ENCODE measurements at regions not wholly inside any gene's neighbourhood (a gene's known extent, or its start where the extent isn't known, plus 50 kb on each side); places are given as distances from the start of the nearest gene placed in this dataset.

DNA sequence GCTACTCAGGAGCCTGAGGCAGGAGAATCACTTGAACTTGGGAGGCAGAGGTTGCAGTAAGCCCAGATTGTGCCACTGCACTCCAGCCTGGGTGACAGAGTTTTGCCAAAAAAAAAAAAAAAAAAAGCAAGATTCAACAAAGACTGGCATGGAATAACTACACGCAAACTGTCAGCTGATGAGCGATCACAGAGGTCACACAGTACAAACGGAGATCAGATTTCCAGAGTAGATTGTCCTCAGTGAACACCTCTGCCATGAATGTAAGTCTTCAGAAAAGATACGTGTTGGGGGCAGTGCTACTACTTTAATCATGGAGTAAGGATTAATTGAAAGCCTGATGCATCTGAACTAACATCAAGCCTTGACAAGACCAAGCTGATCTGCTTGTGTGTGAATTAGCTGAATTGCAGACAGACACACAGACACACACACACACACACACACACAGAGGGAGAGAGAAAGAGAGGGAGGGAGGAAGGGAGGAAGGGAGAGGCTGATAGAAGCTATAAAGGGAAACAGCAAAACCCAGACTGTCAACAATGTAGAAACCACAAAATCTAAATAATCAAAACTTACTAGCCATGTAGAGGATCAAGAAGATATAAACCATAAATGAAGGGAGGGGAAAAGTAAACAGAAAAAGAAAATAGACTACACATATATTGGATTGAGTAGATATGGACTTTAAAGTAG, 222.9 kb upstream of the ZNF462 start:
- no peak overlapping the region for H3K4me3 ChIP-seq (ENCODE audit: low read depth, low read length)

GRCh38 chr9:106643211-106643930, 219.6 kb upstream of the ZNF462 start:
- no peak for DNase-seq (ENCODE audit: low read depth)
- H3K4me3 ChIP-seq (ENCODE audit: low read depth, low read length), result no peak overlapping the region

More for the DNA sequence above, 222.9 kb upstream of the ZNF462 start:
- DNase-seq (ENCODE audit: low read depth), result no peak

DNA sequence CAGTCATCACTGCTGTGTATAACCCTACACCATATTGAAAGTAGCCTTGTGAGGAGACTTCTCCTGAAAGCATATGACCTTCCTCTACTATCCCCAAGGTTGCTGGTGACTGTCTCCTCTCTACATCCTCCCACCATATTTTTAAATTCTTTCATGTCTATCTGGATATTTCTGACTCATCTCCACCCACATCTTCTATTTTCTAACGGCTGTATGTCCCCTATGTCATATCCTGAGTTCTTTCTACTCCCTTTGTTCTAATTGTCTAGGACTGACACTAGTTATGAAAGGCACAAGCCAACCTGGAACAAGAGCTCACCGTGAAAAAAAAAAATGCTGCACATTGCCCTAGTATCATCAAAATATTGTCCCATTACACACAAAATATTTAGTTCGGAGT, 218.3 kb upstream of the ZNF462 start:
- DNase-seq (ENCODE audit: low read depth), result no peak
- no peak overlapping the region for H3K4me3 ChIP-seq (ENCODE audit: low read depth, low read length)

GRCh38 chr9:106648799-106649198, 214.2 kb upstream of the ZNF462 start:
- no peak overlapping the region for H3K4me3 ChIP-seq (ENCODE audit: low read depth, low read length)
- no peak for DNase-seq (ENCODE audit: low read depth)

DNA sequence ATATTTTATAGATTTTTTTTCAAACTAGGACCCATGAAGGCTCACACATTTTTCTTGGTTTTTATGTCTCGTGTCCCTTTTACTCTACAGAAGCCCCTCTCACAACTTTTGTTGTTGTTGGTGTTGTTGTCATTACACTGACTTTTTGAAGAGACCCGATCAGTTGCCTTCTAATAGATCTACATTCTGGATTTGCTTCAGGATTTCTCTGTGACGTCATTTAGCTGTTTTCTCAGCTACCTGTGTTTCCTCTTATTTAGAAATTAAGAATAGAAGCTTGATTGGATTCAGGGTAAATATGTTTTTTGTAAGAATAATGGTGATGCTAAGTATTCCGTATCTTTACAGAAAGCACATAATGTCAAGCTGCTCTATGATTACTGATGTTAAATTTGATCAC, 213.3 kb upstream of the ZNF462 start:
- H3K4me3 ChIP-seq (ENCODE audit: low read depth, low read length), result no peak overlapping the region
- DNase-seq (ENCODE audit: low read depth), result no peak

DNA sequence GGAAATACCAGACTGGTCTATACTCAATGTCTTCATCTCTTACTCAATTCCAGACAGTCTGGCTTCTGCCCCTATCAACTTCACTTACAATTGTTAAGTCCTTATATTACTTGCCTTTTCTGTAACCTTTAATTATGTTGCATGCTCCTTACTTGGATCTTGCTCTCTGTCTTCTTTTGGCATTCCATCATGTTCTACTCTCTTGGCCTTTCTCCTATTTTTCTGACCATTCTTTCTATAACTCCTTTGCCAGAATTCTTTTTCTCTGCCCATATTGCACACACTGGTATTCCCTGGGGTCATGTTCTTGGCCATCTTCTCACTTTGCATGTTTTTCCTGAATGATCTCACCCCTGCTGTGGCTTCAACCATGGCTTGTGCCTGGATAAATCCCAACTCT, 209.8 kb upstream of the ZNF462 start:
- DNase-seq (ENCODE audit: low read depth), result peak; percentile 70
- no peak overlapping the region for H3K4me3 ChIP-seq (ENCODE audit: low read depth, low read length)

GRCh38 chr9:106655966-106656365, 207.0 kb upstream of the ZNF462 start:
- H3K4me3 ChIP-seq (ENCODE audit: low read depth, low read length), result no peak overlapping the region
- no peak for DNase-seq (ENCODE audit: low read depth)

DNA sequence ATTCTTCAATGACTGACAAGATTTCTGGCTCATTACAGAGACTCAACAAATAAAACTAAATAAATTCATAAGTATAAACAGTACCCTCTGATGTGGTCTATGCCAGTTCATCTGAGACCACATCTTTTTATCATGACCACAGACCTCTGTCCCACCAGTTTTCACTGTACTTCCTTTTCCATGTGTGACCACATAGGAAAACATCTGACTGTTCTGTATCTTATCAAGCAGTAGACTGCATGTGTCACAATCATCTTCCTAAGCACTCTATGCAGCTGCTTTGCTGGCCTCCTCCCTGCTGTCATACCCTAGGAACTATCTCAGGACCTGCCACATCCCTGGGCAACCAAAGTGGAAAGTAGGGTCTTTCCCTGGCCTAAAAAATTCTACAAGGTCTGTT, 205.0 kb upstream of the ZNF462 start:
- H3K4me3 ChIP-seq (ENCODE audit: low read depth, low read length), result no peak overlapping the region
- no peak for DNase-seq (ENCODE audit: low read depth)

- no peak for DNase-seq (ENCODE audit: low read depth)
- no peak overlapping the region for H3K4me3 ChIP-seq (ENCODE audit: low read depth, low read length)
These were observed 194.4 kb upstream of the ZNF462 start for GRCh38 chr9:106668534-106668933.

DNA sequence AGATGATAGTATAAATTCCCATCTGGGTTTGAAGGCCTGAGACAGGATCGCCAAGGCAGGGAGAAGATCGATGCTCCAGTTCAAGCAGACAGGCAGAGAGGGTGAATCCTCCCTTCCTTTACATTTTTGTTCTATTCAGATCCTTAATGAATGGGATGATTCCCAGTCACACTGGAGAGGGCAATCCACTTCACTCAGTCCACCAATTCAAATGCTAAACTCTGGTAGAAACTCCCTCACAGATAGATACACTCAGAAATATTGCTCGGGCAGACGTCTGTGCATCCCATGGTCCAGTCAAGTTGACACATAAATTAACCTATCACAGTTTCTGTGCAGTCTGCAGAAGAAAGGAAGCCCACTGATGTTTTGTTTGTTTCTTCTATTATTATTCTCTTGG, 193.1 kb upstream of the ZNF462 start:
- no peak overlapping the region for H3K4me3 ChIP-seq (ENCODE audit: low read depth, low read length)
- DNase-seq (ENCODE audit: low read depth), result no peak

GRCh38 chr9:106670418-106670817, 192.5 kb upstream of the ZNF462 start:
- H3K4me3 ChIP-seq (ENCODE audit: low read depth, low read length), result no peak overlapping the region
- no peak for DNase-seq (ENCODE audit: low read depth)

GRCh38 chr9:106675780-106676179, 187.2 kb upstream of the ZNF462 start:
- no peak overlapping the region for H3K4me3 ChIP-seq (ENCODE audit: low read depth, low read length)
- DNase-seq (ENCODE audit: low read depth), result no peak

DNA sequence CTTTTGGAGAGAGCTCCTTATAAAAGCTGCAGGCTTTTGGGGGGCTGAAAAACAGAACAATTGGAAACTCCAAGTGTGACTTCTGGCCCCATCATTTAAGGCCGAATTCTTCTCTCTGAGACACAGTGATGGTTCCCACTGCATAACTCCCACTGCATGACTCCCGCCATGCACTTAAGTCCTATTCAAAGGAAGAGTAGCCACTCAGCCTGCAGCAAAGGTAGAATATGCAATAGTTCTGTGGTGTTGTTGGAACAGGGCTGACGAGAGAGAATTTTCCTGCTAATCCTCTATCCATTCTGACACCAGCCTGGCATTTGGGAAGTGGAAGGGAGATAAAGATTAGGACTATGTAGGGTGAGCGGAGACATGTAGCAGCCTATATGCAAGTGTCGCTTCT, 185.6 kb upstream of the ZNF462 start:
- no peak for DNase-seq (ENCODE audit: low read depth)

GRCh38 chr9:106677830-106678229, 185.1 kb upstream of the ZNF462 start:
- no peak for DNase-seq (ENCODE audit: low read depth)
- no peak overlapping the region for H3K4me3 ChIP-seq (ENCODE audit: low read depth, low read length)

More for the DNA sequence above, 185.6 kb upstream of the ZNF462 start:
- no peak overlapping the region for H3K4me3 ChIP-seq (ENCODE audit: low read depth, low read length)

- no peak overlapping the region for H3K4me3 ChIP-seq (ENCODE audit: low read depth, low read length)
- DNase-seq (ENCODE audit: low read depth), result no peak
These were observed 184.7 kb upstream of the ZNF462 start for GRCh38 chr9:106678273-106678672.

DNA sequence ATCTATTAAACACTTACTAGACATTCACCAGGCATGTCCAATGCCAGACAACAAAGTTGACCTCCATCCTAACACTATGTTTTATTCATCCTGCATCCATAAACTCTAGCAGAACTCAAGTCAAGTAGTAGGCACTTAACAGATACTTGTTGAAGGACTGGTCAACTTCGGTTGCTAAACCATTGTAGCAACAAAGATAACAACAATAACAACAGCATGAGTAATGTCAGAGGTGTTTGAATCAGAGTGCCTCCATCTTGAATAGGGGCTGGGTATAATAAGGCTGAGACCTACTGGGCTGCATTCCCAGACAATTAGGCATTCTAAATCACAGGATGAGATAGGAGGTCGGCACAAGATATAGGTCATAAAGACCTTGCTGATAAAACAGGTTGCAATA, 180.5 kb upstream of the ZNF462 start:
- DNase-seq (ENCODE audit: low read depth), result no peak
- no peak overlapping the region for H3K4me3 ChIP-seq (ENCODE audit: low read depth, low read length)

DNA sequence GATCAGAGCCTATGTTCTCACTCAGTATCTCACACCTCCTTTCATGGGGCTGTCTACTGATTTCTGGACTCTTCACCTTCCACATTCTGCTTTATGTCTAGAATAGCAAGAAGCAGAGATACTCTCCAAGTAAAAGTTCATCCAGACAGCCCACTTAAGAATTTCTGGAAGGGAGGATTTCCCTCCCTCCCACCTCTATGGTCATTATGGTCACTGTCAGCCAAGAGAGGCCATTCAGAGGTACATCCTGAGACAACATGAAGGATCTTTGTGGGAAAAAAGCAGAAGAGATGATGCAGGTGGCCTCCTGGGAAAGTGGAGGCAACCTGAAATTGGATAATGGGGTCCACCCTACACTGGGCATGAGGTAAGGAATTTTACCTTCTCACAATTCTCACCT, 179.5 kb upstream of the ZNF462 start:
- no peak overlapping the region for H3K4me3 ChIP-seq (ENCODE audit: low read depth, low read length)
- DNase-seq (ENCODE audit: low read depth), result no peak

DNA sequence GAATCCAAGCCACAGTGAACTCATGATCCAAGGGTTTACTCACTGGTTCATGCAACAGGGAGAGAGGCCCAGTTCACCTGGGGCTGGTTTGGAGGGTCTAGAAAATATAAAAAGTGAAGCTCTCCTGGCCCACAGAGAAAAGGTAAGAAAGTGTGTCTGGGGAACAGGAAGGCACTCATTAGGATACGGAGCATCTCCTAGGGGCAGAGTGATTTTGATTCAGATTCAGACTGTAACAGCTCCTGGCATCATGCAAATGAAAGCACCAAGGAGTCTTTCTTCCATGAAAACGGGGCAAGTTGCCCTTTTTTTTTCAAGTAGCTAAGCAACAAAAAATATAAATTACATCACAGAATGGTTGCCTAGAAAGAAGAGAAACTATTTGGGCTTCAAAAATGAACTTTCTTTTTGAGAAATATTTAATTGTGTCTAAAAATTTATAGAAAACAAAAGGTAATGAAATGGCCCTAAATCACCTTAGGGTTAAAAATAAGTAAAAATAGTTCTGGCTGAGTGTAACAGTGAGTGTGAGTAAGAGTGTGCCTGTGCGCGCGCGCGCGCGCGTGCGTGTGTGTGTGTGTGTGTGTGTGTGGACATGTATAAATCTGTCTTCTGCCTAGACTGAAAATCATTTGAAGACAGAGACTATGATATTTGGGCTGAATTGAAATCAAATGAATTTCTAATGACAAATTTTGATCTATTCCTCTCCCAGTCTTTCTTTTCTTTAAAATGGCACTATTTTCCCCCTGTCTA, 177.8 kb upstream of the ZNF462 start:
- no peak for DNase-seq (ENCODE audit: low read depth)
- no peak overlapping the region for H3K4me3 ChIP-seq (ENCODE audit: low read depth, low read length)

DNA sequence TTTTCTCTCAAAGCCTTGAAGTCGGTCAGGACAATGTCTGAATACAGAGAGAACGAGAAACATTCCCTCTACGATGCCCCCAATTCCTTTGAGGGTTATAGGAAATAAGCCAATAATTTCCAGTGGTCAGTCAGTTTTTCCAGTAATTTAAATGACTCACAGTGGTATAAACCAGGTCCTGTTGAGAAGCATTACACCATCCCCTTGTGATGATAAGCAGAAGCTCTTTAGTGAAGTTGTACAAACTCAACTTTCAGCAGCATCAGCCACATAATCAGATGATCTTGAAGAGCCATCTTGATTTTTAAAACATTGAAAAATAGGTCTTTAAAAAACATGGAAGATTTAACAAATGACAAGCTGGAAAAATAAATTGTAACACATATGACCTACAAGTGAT, 173.9 kb upstream of the ZNF462 start:
- no peak overlapping the region for H3K4me3 ChIP-seq (ENCODE audit: low read depth, low read length)
- DNase-seq (ENCODE audit: low read depth), result peak; percentile 31

- H3K4me3 ChIP-seq (ENCODE audit: low read depth, low read length), result no peak overlapping the region
- no peak for DNase-seq (ENCODE audit: low read depth)
These were observed 171.3 kb upstream of the ZNF462 start for GRCh38 chr9:106691627-106692026.

DNA sequence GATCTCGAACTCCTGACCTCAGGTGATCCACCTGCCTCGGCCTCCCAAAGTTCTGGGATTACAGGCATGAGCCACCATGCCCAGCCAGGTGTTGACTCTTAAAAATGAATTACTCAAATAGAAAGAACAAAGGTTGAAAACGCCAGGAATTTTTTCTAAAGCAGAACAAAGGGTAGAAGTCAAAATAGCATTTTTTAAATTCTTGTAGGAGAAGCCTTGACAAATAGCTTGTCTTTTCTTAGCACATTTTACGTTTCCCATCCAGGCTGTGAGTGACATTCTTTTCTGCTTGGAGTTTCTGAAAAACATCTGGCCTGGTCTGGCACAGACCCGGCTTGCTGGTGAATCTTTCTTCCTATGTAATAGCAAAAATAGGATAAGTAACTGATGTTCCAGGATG, 169.4 kb upstream of the ZNF462 start:
- DNase-seq (ENCODE audit: low read depth), result no peak
- H3K4me3 ChIP-seq (ENCODE audit: low read depth, low read length), result no peak overlapping the region
